ENCODE measurements at regions not wholly inside any gene's neighbourhood (a gene's known extent, or its start where the extent isn't known, plus 50 kb on each side); places are given as distances from the start of the nearest gene placed in this dataset.

- Histone ChIP-seq H2AFZ (ENCODE audit: low read length) (no peak overlapping the region), H3K27me3 (ENCODE audit: insufficient read depth, low read length) (no peaks in the 10 kb centered on the region), H4K20me1 (ENCODE audit: insufficient read depth, low read length) (no peaks in the 10 kb centered on the region), H3K9ac (ENCODE audit: low read length) (no peak overlapping the region), H3K4me2 (ENCODE audit: low read length) (no peak overlapping the region), H3F3A (ENCODE audit: insufficient read depth, low read length) (no peaks in the 10 kb centered on the region), H3K4me1 (ENCODE audit: insufficient read depth, low read length, severe bottlenecking) (no peaks in the 10 kb centered on the region), H3K79me2 (ENCODE audit: insufficient read depth, low read length) (no peaks in the 10 kb centered on the region), H3K9me2 (ENCODE audit: low read depth, low read length) (no peaks in the 10 kb centered on the region), H3K27ac (ENCODE audit: low read depth, low read length, poor library complexity, severe bottlenecking) (no peak overlapping the region), H3K9me3 (ENCODE audit: low read length) (no peaks in the 10 kb centered on the region), H3K36me3 (ENCODE audit: insufficient read depth, low read length) (no peaks in the 10 kb centered on the region), H3K4me3 (ENCODE audit: low read depth, low read length, poor library complexity, severe bottlenecking) (no peak overlapping the region)
- TF ChIP-seq EZH2 (IDR thresholded peaks at IDR 0.05; ENCODE audit: borderline replicate concordance, low read length) (no peak), CTCF (IDR thresholded peaks at IDR 0.05; ENCODE audit: low read length) (no peak)
Observed at GRCh38 chr1:18561967-18562366, 68.7 kb upstream of the PAX7 start.

- H3K27me3 ChIP-seq (ENCODE audit: insufficient read depth, low read length), result no peaks in the 10 kb centered on the region
- no peak overlapping the region for H3K4me2 ChIP-seq (ENCODE audit: low read length)
- H3K4me3 ChIP-seq (ENCODE audit: low read depth, low read length, poor library complexity, severe bottlenecking), result no peak overlapping the region
- H4K20me1 ChIP-seq (ENCODE audit: insufficient read depth, low read length), result no peaks in the 10 kb centered on the region
- no peak overlapping the region for H2AFZ ChIP-seq (ENCODE audit: low read length)
- H3K9me2 ChIP-seq (ENCODE audit: low read depth, low read length), result no peaks in the 10 kb centered on the region
- TF ChIP-seq CTCF (IDR thresholded peaks at IDR 0.05; ENCODE audit: low read length) (no peak), EZH2 (IDR thresholded peaks at IDR 0.05; ENCODE audit: borderline replicate concordance, low read length) (no peak)
- H3K9me3 ChIP-seq (ENCODE audit: low read length), result no peaks in the 10 kb centered on the region
- no peak overlapping the region for H3K27ac ChIP-seq (ENCODE audit: low read depth, low read length, poor library complexity, severe bottlenecking)
- no peaks in the 10 kb centered on the region for H3K36me3 ChIP-seq (ENCODE audit: insufficient read depth, low read length)
- no peaks in the 10 kb centered on the region for H3F3A ChIP-seq (ENCODE audit: insufficient read depth, low read length)
- no peaks in the 10 kb centered on the region for H3K4me1 ChIP-seq (ENCODE audit: insufficient read depth, low read length, severe bottlenecking)
- H3K9ac ChIP-seq (ENCODE audit: low read length), result no peak overlapping the region
- H3K79me2 ChIP-seq (ENCODE audit: insufficient read depth, low read length), result no peaks in the 10 kb centered on the region
Observed at GRCh38 chr1:18564676-18565075, 66.0 kb upstream of the PAX7 start.

- Histone ChIP-seq H3F3A (ENCODE audit: insufficient read depth, low read length) (no peaks in the 10 kb centered on the region), H3K4me1 (ENCODE audit: insufficient read depth, low read length, severe bottlenecking) (no peaks in the 10 kb centered on the region), H3K9ac (ENCODE audit: low read length) (no peak overlapping the region), H3K36me3 (ENCODE audit: insufficient read depth, low read length) (no peaks in the 10 kb centered on the region), H3K4me2 (ENCODE audit: low read length) (no peak overlapping the region), H3K27ac (ENCODE audit: low read depth, low read length, poor library complexity, severe bottlenecking) (no peak overlapping the region), H4K20me1 (ENCODE audit: insufficient read depth, low read length) (no peaks in the 10 kb centered on the region), H3K9me3 (ENCODE audit: low read length) (no peaks in the 10 kb centered on the region), H3K9me2 (ENCODE audit: low read depth, low read length) (no peaks in the 10 kb centered on the region), H3K27me3 (ENCODE audit: insufficient read depth, low read length) (no peaks in the 10 kb centered on the region), H3K4me3 (ENCODE audit: low read depth, low read length, poor library complexity, severe bottlenecking) (no peak overlapping the region), H2AFZ (ENCODE audit: low read length) (no peak overlapping the region), H3K79me2 (ENCODE audit: insufficient read depth, low read length) (no peaks in the 10 kb centered on the region)
- no peak for TF ChIP-seq CTCF (IDR thresholded peaks at IDR 0.05; ENCODE audit: low read length)
- no peak for TF ChIP-seq EZH2 (IDR thresholded peaks at IDR 0.05; ENCODE audit: borderline replicate concordance, low read length)
Observed at GRCh38 chr1:18565321-18565720, 65.3 kb upstream of the PAX7 start.
